ENCODE measurements at regions not wholly inside any gene's neighbourhood (a gene's known extent, or its start where the extent isn't known, plus 50 kb on each side); places are given as distances from the start of the nearest gene placed in this dataset.
"Not testable (repeated sequence)": the region's sequence is repeated elsewhere in the genome, so short reads cannot be mapped to it uniquely, and the experiment has no call there.

DNA sequence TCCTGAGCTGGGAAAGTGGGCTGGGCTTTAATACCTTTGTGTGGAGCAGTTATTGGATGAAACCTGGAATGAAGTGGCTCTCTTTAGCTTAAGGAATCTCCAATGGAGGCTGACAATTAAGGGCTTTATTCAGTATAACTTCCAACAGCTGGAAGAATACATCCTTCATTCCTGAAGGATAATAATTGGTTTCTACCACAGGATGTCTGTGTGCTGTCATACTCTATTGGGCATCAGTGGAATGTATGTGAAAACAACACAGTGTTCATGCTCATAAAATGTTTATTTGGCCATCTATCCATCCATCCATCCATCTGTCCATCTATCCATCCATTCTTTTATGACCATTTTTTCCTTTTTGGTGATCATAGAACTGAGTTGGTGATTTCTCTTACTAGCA is 220.7 kb upstream of the GAP43 start:
- Histone ChIP-seq H3K4me1 (ENCODE audit: control insufficient read depth in 2 of 2, insufficient read depth in 2 of 2, low read length in 2 of 2) (no peaks in the 10 kb centered on the region), H3K4me3 (ENCODE audit: low read length in 2 of 2) (no peak overlapping the region), H3K27ac (ENCODE audit: low read depth in 1 of 2, low read length in 1 of 2) (no peak overlapping the region), H3K36me3 (ENCODE audit: control insufficient read depth in 2 of 2, insufficient read depth in 2 of 2, low read length in 1 of 2) (no peaks in the 10 kb centered on the region), H3K9me3 (ENCODE audit: control insufficient read depth in 2 of 2, insufficient read depth in 1 of 2, low read length in 1 of 2) (no peaks in the 10 kb centered on the region), H3K27me3 (ENCODE audit: control insufficient read depth in 2 of 2, insufficient read depth in 1 of 2, low read length in 1 of 2) (no peaks in the 10 kb centered on the region)
- DNase-seq (ENCODE audit: low read depth in 6 of 9, low spot score in 9 of 9): no peak

DNA sequence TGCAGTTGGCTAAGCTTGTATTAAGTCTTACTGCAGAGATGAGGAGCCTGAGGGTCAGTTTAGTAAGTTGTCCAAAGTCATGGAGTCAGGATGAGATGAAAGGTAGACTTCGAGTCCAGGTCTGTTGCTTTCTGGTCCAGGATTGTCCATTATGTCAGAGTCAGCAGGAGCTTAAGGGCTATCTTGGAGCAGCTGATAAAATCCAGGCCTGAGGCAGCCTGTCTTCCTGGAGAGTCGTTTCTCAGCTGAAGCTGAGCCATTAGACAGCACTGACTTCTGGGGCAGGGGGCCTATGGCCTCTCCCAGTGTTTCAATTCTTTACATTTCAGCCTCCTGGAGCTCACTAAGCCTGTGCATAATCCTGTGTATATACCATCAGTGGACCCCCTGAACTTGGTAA is 219.5 kb upstream of the GAP43 start:
- DNase-seq (ENCODE audit: low read depth in 6 of 9, low spot score in 9 of 9): no peak
- no peak overlapping the region for H3K27ac ChIP-seq (ENCODE audit: low read depth in 1 of 2, low read length in 1 of 2)
- H3K36me3 ChIP-seq (ENCODE audit: control insufficient read depth in 2 of 2, insufficient read depth in 2 of 2, low read length in 1 of 2): no peaks in the 10 kb centered on the region
- no peak overlapping the region for H3K4me3 ChIP-seq (ENCODE audit: low read length in 2 of 2)
- H3K4me1 ChIP-seq (ENCODE audit: control insufficient read depth in 2 of 2, insufficient read depth in 2 of 2, low read length in 2 of 2): no peaks in the 10 kb centered on the region
- no peaks in the 10 kb centered on the region for H3K27me3 ChIP-seq (ENCODE audit: control insufficient read depth in 2 of 2, insufficient read depth in 1 of 2, low read length in 1 of 2)
- WGBS: 67% methylated on average over 2 of the region's 2 CpGs
- no peaks in the 10 kb centered on the region for H3K9me3 ChIP-seq (ENCODE audit: control insufficient read depth in 2 of 2, insufficient read depth in 1 of 2, low read length in 1 of 2)

DNA sequence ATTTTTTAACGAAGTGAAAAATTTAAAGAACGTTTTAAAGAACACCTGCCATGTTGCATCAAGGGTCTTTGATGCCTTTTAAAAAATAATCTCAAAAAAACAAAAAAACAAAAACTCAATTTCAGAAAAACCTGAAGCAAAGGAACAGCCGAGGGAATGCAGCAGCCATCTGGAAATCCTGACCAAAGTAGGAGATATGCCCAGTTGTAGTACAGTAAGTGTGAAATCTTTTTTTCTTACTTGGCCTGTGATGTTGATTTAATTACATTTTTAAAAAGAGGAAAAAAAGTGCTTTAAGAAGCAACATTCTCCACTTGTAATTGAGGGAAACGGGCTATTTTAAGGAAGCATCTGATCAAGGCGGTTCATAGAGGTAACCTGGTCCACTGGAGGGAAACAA is 213.7 kb upstream of the GAP43 start:
- no peaks in the 10 kb centered on the region for H3K4me1 ChIP-seq (ENCODE audit: control insufficient read depth in 2 of 2, insufficient read depth in 2 of 2, low read length in 2 of 2)
- H3K36me3 ChIP-seq (ENCODE audit: control insufficient read depth in 2 of 2, insufficient read depth in 2 of 2, low read length in 1 of 2): no peaks in the 10 kb centered on the region
- WGBS: 90% methylated on average over 5 of the region's 5 CpGs
- H3K4me3 ChIP-seq (ENCODE audit: low read length in 2 of 2): no peak overlapping the region
- H3K27ac ChIP-seq (ENCODE audit: low read depth in 1 of 2, low read length in 1 of 2): no peak overlapping the region
- DNase-seq (ENCODE audit: low read depth in 6 of 9, low spot score in 9 of 9): no peak
- no peaks in the 10 kb centered on the region for H3K9me3 ChIP-seq (ENCODE audit: control insufficient read depth in 2 of 2, insufficient read depth in 1 of 2, low read length in 1 of 2)
- no peaks in the 10 kb centered on the region for H3K27me3 ChIP-seq (ENCODE audit: control insufficient read depth in 2 of 2, insufficient read depth in 1 of 2, low read length in 1 of 2)

DNA sequence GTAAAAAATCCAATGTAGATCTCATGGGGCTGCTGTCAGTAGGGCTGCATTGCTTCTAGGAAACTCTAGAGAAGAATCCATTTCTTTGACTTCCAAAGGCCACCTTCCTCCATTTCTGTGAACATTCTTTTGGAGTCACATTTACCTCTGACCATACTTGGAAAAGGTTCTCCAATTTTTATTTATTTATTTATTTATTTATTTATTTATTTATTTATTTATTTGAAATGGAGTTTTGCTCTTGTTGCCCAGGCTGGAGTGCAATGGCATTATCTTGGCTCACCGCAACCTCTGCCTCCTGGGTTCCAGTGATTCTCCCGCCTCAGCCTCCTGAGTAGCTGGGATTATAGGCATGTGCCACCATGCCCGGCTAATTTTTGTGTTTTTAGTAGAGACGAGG is 208.7 kb upstream of the GAP43 start:
- H3K9me3 ChIP-seq (ENCODE audit: control insufficient read depth in 2 of 2, insufficient read depth in 1 of 2, low read length in 1 of 2); H3K4me3 ChIP-seq (ENCODE audit: low read length in 2 of 2); H3K27me3 ChIP-seq (ENCODE audit: control insufficient read depth in 2 of 2, insufficient read depth in 1 of 2, low read length in 1 of 2); DNase-seq (ENCODE audit: low read depth in 6 of 9, low spot score in 9 of 9); H3K27ac ChIP-seq (ENCODE audit: low read depth in 1 of 2, low read length in 1 of 2); H3K36me3 ChIP-seq (ENCODE audit: control insufficient read depth in 2 of 2, insufficient read depth in 2 of 2, low read length in 1 of 2); H3K4me1 ChIP-seq (ENCODE audit: control insufficient read depth in 2 of 2, insufficient read depth in 2 of 2, low read length in 2 of 2): not testable (repeated sequence)
- WGBS: 98% methylated on average over 4 of the region's 4 CpGs

DNA sequence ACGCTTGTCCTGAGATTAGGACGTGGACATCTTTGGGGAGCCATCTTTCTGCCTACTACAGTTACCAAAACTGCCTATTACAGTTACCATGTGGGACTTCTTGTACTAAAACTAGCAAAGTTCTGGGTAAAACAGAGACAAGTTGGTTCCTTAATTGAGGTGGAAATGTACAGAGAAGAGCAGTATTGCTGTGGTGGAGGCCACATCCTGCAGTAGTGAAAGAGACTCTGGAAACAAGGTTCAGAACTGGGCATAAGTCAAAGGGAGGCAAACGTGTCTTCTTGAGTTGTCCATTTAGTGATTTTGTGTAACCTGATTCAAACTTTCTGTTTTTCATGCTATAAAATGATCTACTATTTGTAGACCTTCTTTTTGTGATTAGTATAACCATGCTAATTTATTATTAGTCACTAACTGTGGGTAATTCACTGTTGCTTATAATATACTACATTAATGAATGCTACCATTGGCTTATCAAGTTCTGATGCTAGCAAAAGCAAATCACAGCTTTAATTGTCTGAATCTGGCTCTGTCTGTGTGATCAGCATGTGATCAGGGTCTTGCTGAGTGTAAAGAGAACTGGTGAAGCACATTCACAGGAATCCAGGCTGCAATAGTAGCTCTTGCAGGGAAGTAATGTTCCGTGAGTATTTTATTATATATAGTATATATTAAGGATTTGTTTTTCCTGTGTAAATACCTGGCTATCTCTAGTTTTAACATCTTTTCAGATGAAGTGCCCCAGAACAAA is 207.9 kb upstream of the GAP43 start:
- no peaks in the 10 kb centered on the region for H3K9me3 ChIP-seq (ENCODE audit: control insufficient read depth in 2 of 2, insufficient read depth in 1 of 2, low read length in 1 of 2)
- no peak overlapping the region for H3K4me3 ChIP-seq (ENCODE audit: low read length in 2 of 2)
- H3K27ac ChIP-seq (ENCODE audit: low read depth in 1 of 2, low read length in 1 of 2): no peak overlapping the region
- no peaks in the 10 kb centered on the region for H3K36me3 ChIP-seq (ENCODE audit: control insufficient read depth in 2 of 2, insufficient read depth in 2 of 2, low read length in 1 of 2)
- H3K4me1 ChIP-seq (ENCODE audit: control insufficient read depth in 2 of 2, insufficient read depth in 2 of 2, low read length in 2 of 2): no peaks in the 10 kb centered on the region
- H3K27me3 ChIP-seq (ENCODE audit: control insufficient read depth in 2 of 2, insufficient read depth in 1 of 2, low read length in 1 of 2): no peaks in the 10 kb centered on the region
- WGBS: 90% methylated on average over 4 of the region's 4 CpGs
- no peak for DNase-seq (ENCODE audit: low read depth in 6 of 9, low spot score in 9 of 9)

DNA sequence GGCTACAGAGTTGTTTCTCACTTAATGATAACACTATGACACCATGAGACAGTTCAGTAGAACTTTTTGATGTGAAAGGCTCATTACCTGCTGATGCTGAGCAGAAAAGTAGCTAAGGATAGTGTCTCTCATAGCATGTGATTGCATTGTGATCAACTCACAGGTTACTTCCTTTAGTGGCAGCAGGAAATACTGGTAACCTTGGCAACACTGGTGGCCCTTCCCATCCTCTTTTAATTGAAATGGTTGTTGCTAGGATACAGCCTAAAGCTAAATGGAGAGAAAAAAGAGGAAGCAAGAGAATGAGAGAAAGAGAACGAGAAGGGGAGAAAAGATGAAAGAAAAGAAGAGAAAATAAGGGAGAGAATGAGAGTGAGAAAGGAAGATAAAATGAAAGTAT is 204.7 kb upstream of the GAP43 start:
- WGBS: 22% methylated on average over 1 of the region's 1 CpG
- H3K27me3 ChIP-seq (ENCODE audit: control insufficient read depth in 2 of 2, insufficient read depth in 1 of 2, low read length in 1 of 2): no peaks in the 10 kb centered on the region
- H3K4me1 ChIP-seq (ENCODE audit: control insufficient read depth in 2 of 2, insufficient read depth in 2 of 2, low read length in 2 of 2): no peaks in the 10 kb centered on the region
- no peaks in the 10 kb centered on the region for H3K36me3 ChIP-seq (ENCODE audit: control insufficient read depth in 2 of 2, insufficient read depth in 2 of 2, low read length in 1 of 2)
- DNase-seq (ENCODE audit: low read depth in 6 of 9, low spot score in 9 of 9): no peak
- no peak overlapping the region for H3K27ac ChIP-seq (ENCODE audit: low read depth in 1 of 2, low read length in 1 of 2)
- H3K9me3 ChIP-seq (ENCODE audit: control insufficient read depth in 2 of 2, insufficient read depth in 1 of 2, low read length in 1 of 2): no peaks in the 10 kb centered on the region
- H3K4me3 ChIP-seq (ENCODE audit: low read length in 2 of 2): no peak overlapping the region

DNA sequence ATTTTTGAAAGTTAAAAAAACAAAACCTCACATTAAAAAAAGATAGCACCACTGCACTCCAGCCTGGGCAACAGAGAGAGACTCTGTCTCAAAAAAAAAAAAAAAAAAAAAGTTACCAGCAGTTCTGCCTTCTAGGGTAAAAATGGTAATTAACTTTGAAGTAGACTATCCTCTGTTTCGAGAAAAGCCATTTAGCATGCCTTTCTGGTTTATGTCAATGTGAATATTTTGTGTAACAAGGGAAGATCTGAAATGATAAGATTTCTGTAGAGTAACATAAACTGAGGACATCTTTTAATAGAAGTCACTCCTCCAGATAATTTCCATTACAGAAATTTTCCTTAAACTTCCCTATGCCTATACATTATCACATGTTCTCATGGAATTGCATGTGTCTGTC is 203.2 kb upstream of the GAP43 start:
- DNase-seq (ENCODE audit: low read depth in 6 of 9, low spot score in 9 of 9): no peak
- WGBS: 91% methylated on average over 1 of the region's 1 CpG

DNA sequence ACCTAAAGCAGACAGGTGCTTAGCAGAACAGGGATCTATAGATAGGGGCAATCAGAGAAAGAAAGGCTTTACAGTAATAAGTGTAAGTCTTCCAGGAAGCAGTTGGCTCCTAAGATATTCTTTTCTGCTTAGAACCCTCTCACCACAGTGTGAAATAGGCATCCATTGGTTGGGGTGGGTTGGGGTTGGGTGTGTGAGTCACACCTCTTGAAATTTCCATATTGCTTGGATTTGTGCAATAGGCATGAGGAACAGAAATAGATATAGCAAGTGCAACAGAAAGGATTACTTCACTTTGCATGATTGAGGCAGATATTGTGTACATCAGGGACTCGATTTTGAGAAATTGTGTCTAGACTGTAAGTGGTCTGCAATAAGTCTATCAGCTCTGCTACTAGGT is 200.1 kb upstream of the GAP43 start:
- H3K36me3 ChIP-seq (ENCODE audit: control insufficient read depth in 2 of 2, insufficient read depth in 2 of 2, low read length in 1 of 2): no peaks in the 10 kb centered on the region
- H3K4me3 ChIP-seq (ENCODE audit: low read length in 2 of 2): no peak overlapping the region
- H3K27me3 ChIP-seq (ENCODE audit: control insufficient read depth in 2 of 2, insufficient read depth in 1 of 2, low read length in 1 of 2): no peaks in the 10 kb centered on the region
- DNase-seq (ENCODE audit: low read depth in 6 of 9, low spot score in 9 of 9): no peak
- 97% methylated on average over 1 of the region's 1 CpG for WGBS
- H3K4me1 ChIP-seq (ENCODE audit: control insufficient read depth in 2 of 2, insufficient read depth in 2 of 2, low read length in 2 of 2): no peaks in the 10 kb centered on the region
- H3K9me3 ChIP-seq (ENCODE audit: control insufficient read depth in 2 of 2, insufficient read depth in 1 of 2, low read length in 1 of 2): no peaks in the 10 kb centered on the region
- no peak overlapping the region for H3K27ac ChIP-seq (ENCODE audit: low read depth in 1 of 2, low read length in 1 of 2)

More for the DNA sequence above, 203.2 kb upstream of the GAP43 start:
- Histone ChIP-seq H3K36me3 (ENCODE audit: control insufficient read depth in 2 of 2, insufficient read depth in 2 of 2, low read length in 1 of 2) (no peaks in the 10 kb centered on the region), H3K4me3 (ENCODE audit: low read length in 2 of 2) (no peak overlapping the region), H3K27ac (ENCODE audit: low read depth in 1 of 2, low read length in 1 of 2) (no peak overlapping the region), H3K4me1 (ENCODE audit: control insufficient read depth in 2 of 2, insufficient read depth in 2 of 2, low read length in 2 of 2) (no peaks in the 10 kb centered on the region), H3K27me3 (ENCODE audit: control insufficient read depth in 2 of 2, insufficient read depth in 1 of 2, low read length in 1 of 2) (no peaks in the 10 kb centered on the region), H3K9me3 (ENCODE audit: control insufficient read depth in 2 of 2, insufficient read depth in 1 of 2, low read length in 1 of 2) (no peaks in the 10 kb centered on the region)

DNA sequence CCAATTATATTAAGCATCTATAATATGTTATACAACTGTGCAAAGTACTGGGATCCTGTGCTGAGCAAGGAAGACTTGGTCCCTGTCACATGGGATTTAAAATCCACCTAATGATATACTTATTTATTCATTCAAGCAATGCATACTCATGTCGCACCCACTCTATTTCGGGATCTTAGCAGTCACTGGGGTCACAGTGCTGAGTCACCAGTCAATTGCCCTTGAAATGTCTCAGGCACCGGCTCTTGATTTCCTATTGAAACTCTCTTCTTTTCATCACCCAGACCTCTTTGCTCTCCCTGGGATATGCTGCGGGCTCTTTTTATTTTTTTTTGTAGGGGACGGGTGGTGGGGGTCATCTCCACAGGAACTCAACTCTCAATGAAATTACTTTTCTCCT is 194.5 kb upstream of the GAP43 start:
- Histone ChIP-seq H3K4me3 (ENCODE audit: low read length in 2 of 2) (no peak overlapping the region), H3K27me3 (ENCODE audit: control insufficient read depth in 2 of 2, insufficient read depth in 1 of 2, low read length in 1 of 2) (no peaks in the 10 kb centered on the region), H3K36me3 (ENCODE audit: control insufficient read depth in 2 of 2, insufficient read depth in 2 of 2, low read length in 1 of 2) (no peaks in the 10 kb centered on the region), H3K4me1 (ENCODE audit: control insufficient read depth in 2 of 2, insufficient read depth in 2 of 2, low read length in 2 of 2) (no peaks in the 10 kb centered on the region), H3K27ac (ENCODE audit: low read depth in 1 of 2, low read length in 1 of 2) (no peak overlapping the region), H3K9me3 (ENCODE audit: control insufficient read depth in 2 of 2, insufficient read depth in 1 of 2, low read length in 1 of 2) (no peaks in the 10 kb centered on the region)
- DNase-seq (ENCODE audit: low read depth in 6 of 9, low spot score in 9 of 9): no peak
- WGBS: 95% methylated on average over 5 of the region's 5 CpGs
